ENCODE measurements at regions not wholly inside any gene's neighbourhood (a gene's known extent, or its start where the extent isn't known, plus 50 kb on each side); places are given as distances from the start of the nearest gene placed in this dataset.

GRCh38 chr2:105644174-105644980 lies 100.3 kb upstream of the NCK2 start:
- Histone ChIP-seq H3K9me1 (ENCODE audit: insufficient read depth, low read length) (no peaks in the 10 kb centered on the region), H3K79me1 (ENCODE audit: low read depth in 1 of 2, low read length in 2 of 2) (no peaks in the 10 kb centered on the region), H3K18ac (ENCODE audit: low read depth, low read length) (no peak overlapping the region; the same call in 1 of the 2 replicates), H3K36me3 (ENCODE audit: control insufficient read depth, insufficient read depth, low read length) (no peaks in the 10 kb centered on the region), H2AK5ac (ENCODE audit: low read depth, low read length) (no peak overlapping the region), H2AFZ (replicated peaks; ENCODE audit: low read length, poor library complexity) (no peak overlapping the region), H4K8ac (ENCODE audit: low read depth in 2 of 2, low read length in 2 of 2) (no peak overlapping the region), H4K5ac (ENCODE audit: low read depth, low read length) (no peak overlapping the region), H3K27me3 (ENCODE audit: control insufficient read depth, insufficient read depth, low read length) (peaks cover 20% of the 10 kb centered on the region), H2BK15ac (ENCODE audit: low read depth, low read length) (no peak overlapping the region), H3K4me1 (ENCODE audit: control insufficient read depth, insufficient read depth, low read length) (no peaks in the 10 kb centered on the region), H3K4me2 (ENCODE audit: low read depth, low read length) (peak overlapping the region; percentile 0; the same call in 1 of the 2 replicates), H3K23ac (ENCODE audit: low read depth, low read length) (peak overlapping the region; percentile 41; the same call in 1 of the 2 replicates), H3K4me3 (ENCODE audit: insufficient read depth, low read depth, low read length) (no peak overlapping the region), H3K27ac (ENCODE audit: insufficient read depth, low read length) (peak overlapping the region; percentile 22; the same call in 1 of the 2 replicates), H2BK5ac (ENCODE audit: low read depth, low read length, poor library complexity, severe bottlenecking) (no peak overlapping the region), H3K14ac (replicated peaks; ENCODE audit: low read depth, low read length) (no peak overlapping the region), H4K20me1 (ENCODE audit: insufficient read depth, low read length) (no peaks in the 10 kb centered on the region), H3K9ac (ENCODE audit: low read depth, low read length) (no peak overlapping the region), H4K91ac (ENCODE audit: insufficient read depth, low read depth, low read length) (no peak overlapping the region), H2BK20ac (ENCODE audit: low read depth, low read length) (peak overlapping the region; percentile 60), H3K9me3 (ENCODE audit: control insufficient read depth, insufficient read depth, low read length) (no peaks in the 10 kb centered on the region), H2AK9ac (replicated peaks; ENCODE audit: low read depth, low read length, poor library complexity) (no peak overlapping the region), H3K4ac (ENCODE audit: low read depth, low read length) (peak overlapping the region; percentile 3; the same call in 1 of the 2 replicates), H2BK120ac (ENCODE audit: low read depth, low read length) (0 out of 2 replicates have a peak overlapping the region, but pooled peaks have one; percentile 11), H3K56ac (ENCODE audit: extremely low read depth, insufficient read depth, low read length) (0 out of 2 replicates have a peak overlapping the region, but pooled peaks have one; percentile 6)
- TF ChIP-seq MAFK (IDR thresholded peaks at IDR 0.05; ENCODE audit: low read depth, low read length), result no peak
- TF ChIP-seq RCOR1 (IDR thresholded peaks at IDR 0.05; ENCODE audit: insufficient replicate concordance, low read length), result no peak
- no peak for TF ChIP-seq RAD21 (IDR thresholded peaks at IDR 0.05; ENCODE audit: low read length)
- TF ChIP-seq, protein P1, sequence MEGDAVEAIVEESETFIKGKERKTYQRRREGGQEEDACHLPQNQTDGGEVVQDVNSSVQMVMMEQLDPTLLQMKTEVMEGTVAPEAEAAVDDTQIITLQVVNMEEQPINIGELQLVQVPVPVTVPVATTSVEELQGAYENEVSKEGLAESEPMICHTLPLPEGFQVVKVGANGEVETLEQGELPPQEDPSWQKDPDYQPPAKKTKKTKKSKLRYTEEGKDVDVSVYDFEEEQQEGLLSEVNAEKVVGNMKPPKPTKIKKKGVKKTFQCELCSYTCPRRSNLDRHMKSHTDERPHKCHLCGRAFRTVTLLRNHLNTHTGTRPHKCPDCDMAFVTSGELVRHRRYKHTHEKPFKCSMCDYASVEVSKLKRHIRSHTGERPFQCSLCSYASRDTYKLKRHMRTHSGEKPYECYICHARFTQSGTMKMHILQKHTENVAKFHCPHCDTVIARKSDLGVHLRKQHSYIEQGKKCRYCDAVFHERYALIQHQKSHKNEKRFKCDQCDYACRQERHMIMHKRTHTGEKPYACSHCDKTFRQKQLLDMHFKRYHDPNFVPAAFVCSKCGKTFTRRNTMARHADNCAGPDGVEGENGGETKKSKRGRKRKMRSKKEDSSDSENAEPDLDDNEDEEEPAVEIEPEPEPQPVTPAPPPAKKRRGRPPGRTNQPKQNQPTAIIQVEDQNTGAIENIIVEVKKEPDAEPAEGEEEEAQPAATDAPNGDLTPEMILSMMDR (conservative IDR thresholded peaks at IDR 0.05; ENCODE audit: low read depth, low read length), result no peak
- no peak for TF ChIP-seq NFE2L2 (IDR thresholded peaks at IDR 0.05; ENCODE audit: low read depth, low read length)
- peak; percentile 10; the same call in 1 of the 2 replicates for TF ChIP-seq BHLHE40 (IDR thresholded peaks at IDR 0.05; ENCODE audit: low read depth, low read length)
- 58% methylated on average over 3 of the region's 18 CpGs; no CpG with 5 or more reads in 1 of the 2 experiments for WGBS, 2 experiments (ENCODE audit: extremely low coverage in 2 of 2, insufficient read length in 1 of 2)
- in situ Hi-C loops (cut with MboI; ENCODE audit: low sequenced_read_pairs), result no loop called here
- DNase-seq (no peak), ATAC-seq (ENCODE audit: low read depth) (peak; percentile 72)
- ChIA-PET POLR2A (ENCODE audit: unreplicated experiment) (no interaction called here), CTCF (interaction anchor here (0.6 kb wide), 2 partner anchors 10 to 200 kb away, joined by 3 to 4 read pairs; no protein-coding TSS in a partner anchor)
- no TSS peak for BruUV-seq (replicated peaks)
- intact Hi-C loops (cut with micrococcal nuclease), result no loop called here
- dilution Hi-C loops (cut with HindIII; ENCODE audit: low sequenced_read_pairs, unreplicated experiment), result no loop called here
